ENCODE measurements at regions not wholly inside any gene's neighbourhood (a gene's known extent, or its start where the extent isn't known, plus 50 kb on each side); places are given as distances from the start of the nearest gene placed in this dataset.

DNA sequence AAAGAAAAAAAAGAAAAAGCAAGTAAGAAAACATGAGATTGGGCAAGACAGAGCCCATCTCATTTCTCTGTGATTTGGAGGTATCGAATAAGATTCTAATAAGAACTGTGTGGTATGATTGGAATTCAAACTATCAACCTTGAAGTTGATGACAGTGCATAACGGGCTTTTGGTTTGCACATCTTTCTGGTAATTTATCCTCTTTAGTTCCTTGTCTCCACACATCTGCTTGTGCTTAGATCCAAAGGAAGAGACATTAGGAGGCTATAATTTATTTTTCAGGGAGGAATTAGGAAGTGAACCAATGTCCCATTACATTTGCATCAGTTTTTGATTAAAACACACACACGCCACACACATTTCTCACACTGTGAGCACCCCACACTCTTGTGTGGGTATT lies 149.9 kb downstream of the ARSF start:
- no peak overlapping the region for H3K4me3 Mint-ChIP-seq (ENCODE audit: low read depth, unreplicated experiment)
- DNase-seq: no peak
- TF ChIP-seq, protein P1, sequence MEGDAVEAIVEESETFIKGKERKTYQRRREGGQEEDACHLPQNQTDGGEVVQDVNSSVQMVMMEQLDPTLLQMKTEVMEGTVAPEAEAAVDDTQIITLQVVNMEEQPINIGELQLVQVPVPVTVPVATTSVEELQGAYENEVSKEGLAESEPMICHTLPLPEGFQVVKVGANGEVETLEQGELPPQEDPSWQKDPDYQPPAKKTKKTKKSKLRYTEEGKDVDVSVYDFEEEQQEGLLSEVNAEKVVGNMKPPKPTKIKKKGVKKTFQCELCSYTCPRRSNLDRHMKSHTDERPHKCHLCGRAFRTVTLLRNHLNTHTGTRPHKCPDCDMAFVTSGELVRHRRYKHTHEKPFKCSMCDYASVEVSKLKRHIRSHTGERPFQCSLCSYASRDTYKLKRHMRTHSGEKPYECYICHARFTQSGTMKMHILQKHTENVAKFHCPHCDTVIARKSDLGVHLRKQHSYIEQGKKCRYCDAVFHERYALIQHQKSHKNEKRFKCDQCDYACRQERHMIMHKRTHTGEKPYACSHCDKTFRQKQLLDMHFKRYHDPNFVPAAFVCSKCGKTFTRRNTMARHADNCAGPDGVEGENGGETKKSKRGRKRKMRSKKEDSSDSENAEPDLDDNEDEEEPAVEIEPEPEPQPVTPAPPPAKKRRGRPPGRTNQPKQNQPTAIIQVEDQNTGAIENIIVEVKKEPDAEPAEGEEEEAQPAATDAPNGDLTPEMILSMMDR (IDR thresholded peaks at IDR 0.05; ENCODE audit: unreplicated experiment): no peak
- peaks cover 18% of the 10 kb centered on the region for H3K27me3 Mint-ChIP-seq (ENCODE audit: unreplicated experiment)
- H3K4me1 Mint-ChIP-seq (ENCODE audit: low read depth, unreplicated experiment): no peaks in the 10 kb centered on the region
- CTCF ChIA-PET: no interaction called here
- no peaks in the 10 kb centered on the region for H3K9me3 Mint-ChIP-seq (ENCODE audit: low read depth, unreplicated experiment)
- H3K36me3 Mint-ChIP-seq (ENCODE audit: insufficient read depth, unreplicated experiment): no peaks in the 10 kb centered on the region
- BruUV-seq (replicated peaks): no TSS peak
- no peak overlapping the region for H3K27ac Mint-ChIP-seq (ENCODE audit: unreplicated experiment)
- intact Hi-C loops (cut with micrococcal nuclease; ENCODE audit: unreplicated experiment): no loop called here

DNA sequence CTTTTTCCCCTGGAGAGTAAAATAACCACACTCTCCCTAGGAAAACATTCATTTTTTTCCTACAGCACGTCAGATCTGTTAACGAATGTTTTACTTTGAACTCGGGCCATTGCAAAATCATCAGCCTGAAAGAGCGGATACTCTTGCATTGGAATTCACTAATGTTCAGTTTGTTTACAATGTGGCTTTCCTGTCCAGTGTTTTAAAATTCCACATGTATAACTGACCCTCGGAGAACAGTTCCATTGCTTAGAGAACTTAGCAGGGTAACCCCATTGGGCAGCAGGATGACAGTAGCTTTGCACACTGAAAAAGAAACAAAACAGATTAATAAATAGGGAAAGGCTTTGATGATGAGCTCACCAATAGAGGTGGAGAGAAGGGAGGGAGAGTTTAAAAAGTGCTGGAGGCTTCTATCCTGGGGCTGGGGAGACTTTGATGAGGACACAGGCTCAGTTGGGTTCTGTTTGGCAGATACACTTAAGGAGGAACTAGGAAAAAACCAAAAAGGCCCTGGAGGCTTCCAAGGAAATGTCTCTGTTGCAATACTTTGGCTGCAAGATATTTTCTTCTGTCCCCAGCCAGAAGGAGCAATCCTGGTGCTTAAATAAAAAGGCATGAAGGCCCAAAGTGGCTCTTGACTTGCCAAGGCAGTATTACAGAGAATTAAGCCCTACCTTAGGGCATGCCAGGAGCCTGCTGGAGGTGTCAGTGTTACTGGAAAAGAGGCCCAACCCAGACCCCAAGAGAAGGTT lies 143.1 kb downstream of the ARSF start:
- CTCF ChIA-PET: no interaction called here
- Mint-ChIP-seq H3K4me1 (ENCODE audit: low read depth, unreplicated experiment) (no peaks in the 10 kb centered on the region), H3K36me3 (ENCODE audit: insufficient read depth, unreplicated experiment) (no peaks in the 10 kb centered on the region), H3K27me3 (ENCODE audit: unreplicated experiment) (no peaks in the 10 kb centered on the region), H3K4me3 (ENCODE audit: low read depth, unreplicated experiment) (no peak overlapping the region), H3K27ac (ENCODE audit: unreplicated experiment) (no peak overlapping the region), H3K9me3 (ENCODE audit: low read depth, unreplicated experiment) (no peaks in the 10 kb centered on the region)
- DNase-seq: no peak
- intact Hi-C loops (cut with micrococcal nuclease; ENCODE audit: unreplicated experiment): no loop called here
- TF ChIP-seq, protein P1 (IDR thresholded peaks at IDR 0.05; ENCODE audit: unreplicated experiment): no peak
- BruUV-seq (replicated peaks): no TSS peak

DNA sequence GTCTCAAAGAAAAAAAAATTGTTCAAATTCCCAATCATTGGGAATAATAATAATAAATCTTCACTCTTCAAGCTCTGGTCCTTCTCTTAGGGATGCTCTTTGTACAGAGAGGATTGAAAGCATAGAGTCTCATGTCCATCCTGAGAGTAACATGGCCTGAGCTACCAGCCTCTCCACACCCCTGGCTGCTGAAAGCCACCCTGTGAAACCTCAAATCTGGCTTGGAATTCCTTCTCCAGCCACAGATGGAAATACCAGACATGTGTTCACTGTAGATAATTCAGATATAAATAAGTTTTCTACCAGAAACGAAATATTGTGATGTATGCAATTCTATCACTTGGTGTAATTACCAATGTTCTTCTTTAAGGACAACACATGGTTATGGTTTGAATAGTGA lies 140.6 kb downstream of the ARSF start:
- intact Hi-C loops (cut with micrococcal nuclease; ENCODE audit: unreplicated experiment): no loop called here
- TF ChIP-seq, protein P1 (IDR thresholded peaks at IDR 0.05; ENCODE audit: unreplicated experiment): no peak
- Mint-ChIP-seq H3K4me3 (ENCODE audit: low read depth, unreplicated experiment) (no peak overlapping the region), H3K27ac (ENCODE audit: unreplicated experiment) (no peak overlapping the region), H3K4me1 (ENCODE audit: low read depth, unreplicated experiment) (peaks cover 8% of the 10 kb centered on the region), H3K9me3 (ENCODE audit: low read depth, unreplicated experiment) (no peaks in the 10 kb centered on the region), H3K27me3 (ENCODE audit: unreplicated experiment) (no peaks in the 10 kb centered on the region), H3K36me3 (ENCODE audit: insufficient read depth, unreplicated experiment) (no peaks in the 10 kb centered on the region)
- DNase-seq: no peak
- BruUV-seq (replicated peaks): no TSS peak
- CTCF ChIA-PET: no interaction called here

DNA sequence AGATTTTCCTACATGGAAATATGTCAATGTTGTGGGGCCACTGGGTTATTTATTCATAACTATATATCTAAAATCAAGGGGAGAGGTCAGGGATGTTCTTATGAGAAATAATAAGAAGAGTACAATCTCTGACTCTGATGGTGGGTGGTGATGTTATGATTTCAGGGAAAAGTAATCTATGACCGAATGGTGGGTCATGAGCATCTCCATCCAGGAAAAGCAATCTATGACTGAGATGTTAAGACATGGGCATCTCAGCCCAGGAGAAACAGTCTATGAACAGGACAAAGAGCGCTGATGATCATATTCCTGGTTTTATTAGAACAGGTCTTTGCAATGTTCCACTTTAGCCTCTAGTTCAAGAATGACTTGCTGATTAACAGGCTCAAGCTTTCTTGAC lies 137.1 kb downstream of the ARSF start:
- TF ChIP-seq, protein P1 (IDR thresholded peaks at IDR 0.05; ENCODE audit: unreplicated experiment): no peak
- intact Hi-C loops (cut with micrococcal nuclease; ENCODE audit: unreplicated experiment): no loop called here
- DNase-seq: no peak
- Mint-ChIP-seq H3K9me3 (ENCODE audit: low read depth, unreplicated experiment) (no peaks in the 10 kb centered on the region), H3K27me3 (ENCODE audit: unreplicated experiment) (no peaks in the 10 kb centered on the region), H3K4me3 (ENCODE audit: low read depth, unreplicated experiment) (no peak overlapping the region), H3K4me1 (ENCODE audit: low read depth, unreplicated experiment) (peaks cover 19% of the 10 kb centered on the region), H3K27ac (ENCODE audit: unreplicated experiment) (no peak overlapping the region), H3K36me3 (ENCODE audit: insufficient read depth, unreplicated experiment) (no peaks in the 10 kb centered on the region)
- CTCF ChIA-PET: no interaction called here
- BruUV-seq (replicated peaks): no TSS peak

Data from Calu3 (cell line).